H9 (cell line): ENCODE measurements at regions not wholly inside any gene's neighbourhood (a gene's known extent, or its start where the extent isn't known, plus 50 kb on each side); places are given as distances from the start of the nearest gene placed in this dataset.

Experiments
- DNase-seq: peaks from one replicate; pipeline ENCODE4 v3.0.0-alpha.2; 2017
- H2AFZ ChIP-seq: one replicate; pipeline ENCODE4 v1.6.1; 2013; ENCODE audit warnings: mild to moderate bottlenecking, low read length, control low read depth, moderate library complexity
- H2AK5ac ChIP-seq: 2 replicates; pipeline ENCODE4 v1.6.1; 2013; ENCODE audit warnings: low read length, control low read depth, mixed read lengths; ENCODE audit not compliant: insufficient read length
- H2BK120ac ChIP-seq: one replicate; pipeline ENCODE4 v1.6.1; 2013; ENCODE audit warnings: low read depth, mild to moderate bottlenecking, low read length, control low read depth, inconsistent platforms; ENCODE audit not compliant: poor library complexity, severe bottlenecking
- H2BK12ac ChIP-seq: 2 replicates; pipeline ENCODE4 v1.6.1; 2013; ENCODE audit warnings: low read length, control low read depth, mixed read lengths, low read depth; ENCODE audit not compliant: insufficient read length
- H2BK15ac ChIP-seq: 2 replicates; pipeline ENCODE4 v1.6.1; 2013; ENCODE audit warnings: low read depth, low read length, control low read depth
- H2BK20ac ChIP-seq: one replicate; pipeline ENCODE4 v1.6.1; 2013; ENCODE audit warnings: low read depth, mild to moderate bottlenecking, low read length, control low read depth, inconsistent platforms; ENCODE audit not compliant: poor library complexity, severe bottlenecking
- H2BK5ac ChIP-seq: 2 replicates; pipeline ENCODE4 v1.6.1; 2013; ENCODE audit warnings: low read length, control low read depth, mixed read lengths; ENCODE audit not compliant: insufficient read length
- H3K14ac ChIP-seq: 2 replicates; pipeline ENCODE4 v1.6.1; 2013; ENCODE audit warnings: low read length, control low read depth; ENCODE audit not compliant: insufficient read depth
- H3K18ac ChIP-seq: 2 replicates; pipeline ENCODE4 v1.6.1; 2013; ENCODE audit warnings: low read depth, mild to moderate bottlenecking, mixed read lengths, low read length, control low read depth; ENCODE audit not compliant: insufficient read length
- H3K23ac ChIP-seq: 2 replicates; pipeline ENCODE4 v1.6.1; 2013; ENCODE audit warnings: low read length, control low read depth, mixed read lengths, low read depth; ENCODE audit not compliant: insufficient read length
- H3K23me2 ChIP-seq: 2 replicates; pipeline ENCODE4 v1.6.1; 2013; ENCODE audit warnings: low read depth, mild to moderate bottlenecking, mixed read lengths, low read length, control low read depth; ENCODE audit not compliant: insufficient read length, poor library complexity, severe bottlenecking
- H3K27ac ChIP-seq: 2 replicates; pipeline ENCODE4 v1.5.1; 2013; ENCODE audit warnings: low read length, control low read depth, mixed read lengths, low read depth; ENCODE audit not compliant: insufficient read length
- H3K27me3 ChIP-seq: 2 replicates; pipeline ENCODE4 v1.6.1; 2013; ENCODE audit warnings: low read length, control low read depth, inconsistent platforms; ENCODE audit not compliant: insufficient read depth
- H3K4ac ChIP-seq: 2 replicates; pipeline ENCODE4 v1.6.1; 2013; ENCODE audit warnings: low read depth, mild to moderate bottlenecking, control low read depth, inconsistent platforms, low read length, moderate library complexity
- H3K4me1 ChIP-seq: 2 replicates; pipeline ENCODE4 v1.6.1; 2013; ENCODE audit warnings: low read length, control low read depth, inconsistent platforms; ENCODE audit not compliant: insufficient read depth
- H3K4me2 ChIP-seq: 2 replicates; pipeline ENCODE4 v1.6.1; 2013; ENCODE audit warnings: low read length, control low read depth, mixed read lengths; ENCODE audit not compliant: insufficient read length, insufficient read depth
- H3K56ac ChIP-seq: 2 replicates; pipeline ENCODE4 v1.6.1; 2013; ENCODE audit warnings: low read depth, mild to moderate bottlenecking, mixed read lengths, low read length, control low read depth; ENCODE audit not compliant: insufficient read length
- H3K79me1 ChIP-seq: 2 replicates; pipeline ENCODE4 v1.6.1; 2013; ENCODE audit warnings: low read depth, mild to moderate bottlenecking, moderate library complexity, low read length, control low read depth, inconsistent platforms; ENCODE audit not compliant: insufficient read depth, poor library complexity, severe bottlenecking
- H3K79me2 ChIP-seq: 2 replicates; pipeline ENCODE4 v1.6.1; 2013; ENCODE audit warnings: low read length, control low read depth, inconsistent platforms; ENCODE audit not compliant: insufficient read depth
- H3K9ac ChIP-seq: 2 replicates; pipeline ENCODE4 v1.6.1; 2013; ENCODE audit warnings: low read length, control low read depth, mixed read lengths; ENCODE audit not compliant: insufficient read length; ENCODE audit errors: extremely low read depth
- H3K9me3 ChIP-seq: one replicate; pipeline ENCODE4 v1.6.1; 2013; ENCODE audit warnings: low read depth, low read length, inconsistent platforms; ENCODE audit not compliant: control insufficient read depth
- H3T11ph ChIP-seq: one replicate; pipeline ENCODE4 v1.6.1; 2013; ENCODE audit warnings: mild to moderate bottlenecking, low read length, control low read depth, inconsistent platforms
- H4K20me1 ChIP-seq: one replicate; pipeline ENCODE4 v1.6.1; 2013; ENCODE audit not compliant: control insufficient read depth, insufficient read length, insufficient read depth
- H4K5ac ChIP-seq: 2 replicates; pipeline ENCODE4 v1.6.1; 2013; ENCODE audit warnings: low read depth, mild to moderate bottlenecking, mixed read lengths, low read length, control low read depth; ENCODE audit not compliant: insufficient read length
- H4K8ac ChIP-seq: replicated peaks from 2 replicates; pipeline ENCODE4 v1.6.1; 2013; ENCODE audit warnings: low read length, control low read depth, mixed read lengths, low read depth; ENCODE audit not compliant: insufficient read length
- H4K91ac ChIP-seq: 2 replicates; pipeline ENCODE4 v1.6.1; 2013; ENCODE audit warnings: low read depth, mild to moderate bottlenecking, moderate library complexity, mixed read lengths, low read length, control low read depth; ENCODE audit not compliant: insufficient read length
- H3K27ac Mint-ChIP-seq, 3 experiments: 2 replicates in 2 of 3; 3 replicates in 1 of 3; pipeline ENCODE4 v1.8.0; 2020 to 2021; ENCODE audit warnings: mixed read lengths in 3 of 3, mild to moderate bottlenecking in 1 of 3, moderate library complexity in 1 of 3
- H3K27me3 Mint-ChIP-seq: 2 replicates; pipeline ENCODE4 v1.8.0; 2021; ENCODE audit warnings: low read depth, mild to moderate bottlenecking, moderate library complexity, mixed read lengths
- H3K36me3 Mint-ChIP-seq, 3 experiments: 2 replicates in 2 of 3; 3 replicates in 1 of 3; pipeline ENCODE4 v1.8.0; 2020 to 2021; ENCODE audit warnings: low read depth in 3 of 3, mixed read lengths in 3 of 3; ENCODE audit not compliant: insufficient read depth in 1 of 3
- H3K4me1 Mint-ChIP-seq, 2 experiments: 2 replicates each; pipeline ENCODE4 v1.8.0; 2020; ENCODE audit warnings: mixed read lengths in 2 of 2
- H3K4me3 Mint-ChIP-seq, 2 experiments: 2 replicates in 1 of 2; 3 replicates in 1 of 2; pipeline ENCODE4 v1.8.0; 2020 to 2021; ENCODE audit warnings: mild to moderate bottlenecking in 2 of 2, mixed read lengths in 2 of 2, moderate library complexity in 1 of 2
- H3K9me3 Mint-ChIP-seq, 2 experiments: 2 replicates in 1 of 2; 3 replicates in 1 of 2; pipeline ENCODE4 v1.8.0; 2020; ENCODE audit warnings: mild to moderate bottlenecking in 2 of 2, mixed read lengths in 2 of 2, moderate library complexity in 1 of 2
- CTCF ChIP-seq: fragments of 200-600 bp; sonication (generic); conservative IDR thresholded peaks from 3 replicates; pipeline ENCODE4 v1.8.0; 2021; ENCODE audit warnings: antibody characterized with exemption, mild to moderate bottlenecking
- WGBS: extraction: QIAGEN DNeasy Blood & Tissue Kit; methylation state at CpG from one replicate; pipeline ENCODE4 v1.1.7; 2013; ENCODE audit warnings: missing lambda C conversion rate, low lambda C conversion rate, mixed read lengths; ENCODE audit not compliant: insufficient read length; ENCODE audit errors: extremely low coverage; 5-methylcytosine and 5-hydroxymethylcytosine counted together

DNA sequence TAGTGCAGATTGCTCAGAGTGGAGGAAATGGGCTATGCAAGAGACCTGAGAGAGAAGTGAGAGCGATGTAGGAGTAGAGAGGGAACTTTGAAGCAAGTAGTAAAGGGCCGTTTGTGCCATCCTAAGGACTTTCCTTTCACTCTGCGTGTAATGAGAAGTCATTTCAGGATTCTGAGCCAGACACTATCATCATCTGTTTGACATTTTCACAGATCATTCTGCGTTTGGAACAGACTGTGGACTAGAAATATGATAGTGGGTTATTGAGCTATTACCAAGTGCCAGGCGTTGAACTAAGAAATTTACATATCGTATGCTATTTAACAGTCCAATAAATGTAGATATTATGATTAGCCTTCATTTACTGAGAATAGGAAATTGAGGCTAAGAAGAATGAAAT is 150.0 kb upstream of the ROBO2 start:
- Histone ChIP-seq H2AFZ (no peak overlapping the region), H2BK5ac (no peak overlapping the region), H3K23me2 (no peaks in the 10 kb centered on the region), H3K27me3 (no peaks in the 10 kb centered on the region), H3K79me1 (no peaks in the 10 kb centered on the region), H4K5ac (no peak overlapping the region), H3K79me2 (no peaks in the 10 kb centered on the region), H3K4me1 (no peaks in the 10 kb centered on the region), H2BK120ac (no peak overlapping the region), H3K56ac (no peak overlapping the region), H2BK20ac (no peak overlapping the region), H3K27ac (no peak overlapping the region), H2BK12ac (no peak overlapping the region), H3K4ac (no peak overlapping the region), H4K8ac (no peak overlapping the region), H4K20me1 (no peaks in the 10 kb centered on the region), H2BK15ac (no peak overlapping the region), H3K14ac (no peak overlapping the region), H3K9ac (no peak overlapping the region), H3K18ac (no peak overlapping the region), H3K4me2 (no peak overlapping the region), H2AK5ac (no peak overlapping the region), H3K9me3 (no peaks in the 10 kb centered on the region), H3K23ac (no peak overlapping the region), H4K91ac (no peak overlapping the region), H3T11ph (no peak overlapping the region)
- TF ChIP-seq CTCF = no peak
- no peaks in the 10 kb centered on the region for H3K36me3 Mint-ChIP-seq
- H3K9me3 Mint-ChIP-seq = no peaks in the 10 kb centered on the region
- no peak overlapping the region for H3K4me3 Mint-ChIP-seq
- H3K27ac Mint-ChIP-seq = no peak overlapping the region
- no peaks in the 10 kb centered on the region for H3K27me3 Mint-ChIP-seq
- DNase-seq = no peak
- no CpG with 5 or more reads among the region's 6 CpGs for WGBS
- H3K4me1 Mint-ChIP-seq = no peaks in the 10 kb centered on the region
